GM18907 (cell line): ENCODE measurements at regions not wholly inside any gene's neighbourhood (a gene's known extent, or its start where the extent isn't known, plus 50 kb on each side); places are given as distances from the start of the nearest gene placed in this dataset.
"Not testable (repeated sequence)": the region's sequence is repeated elsewhere in the genome, so short reads cannot be mapped to it uniquely, and the experiment has no call there.

Experiments
- ATAC-seq: cut with Tn5 transposase; IDR thresholded peaks from one replicate; pipeline ENCODE4 v1.9.1; 2021; ENCODE audit warnings: mild to moderate bottlenecking, moderate library complexity; ENCODE audit not compliant: unreplicated experiment

DNA sequence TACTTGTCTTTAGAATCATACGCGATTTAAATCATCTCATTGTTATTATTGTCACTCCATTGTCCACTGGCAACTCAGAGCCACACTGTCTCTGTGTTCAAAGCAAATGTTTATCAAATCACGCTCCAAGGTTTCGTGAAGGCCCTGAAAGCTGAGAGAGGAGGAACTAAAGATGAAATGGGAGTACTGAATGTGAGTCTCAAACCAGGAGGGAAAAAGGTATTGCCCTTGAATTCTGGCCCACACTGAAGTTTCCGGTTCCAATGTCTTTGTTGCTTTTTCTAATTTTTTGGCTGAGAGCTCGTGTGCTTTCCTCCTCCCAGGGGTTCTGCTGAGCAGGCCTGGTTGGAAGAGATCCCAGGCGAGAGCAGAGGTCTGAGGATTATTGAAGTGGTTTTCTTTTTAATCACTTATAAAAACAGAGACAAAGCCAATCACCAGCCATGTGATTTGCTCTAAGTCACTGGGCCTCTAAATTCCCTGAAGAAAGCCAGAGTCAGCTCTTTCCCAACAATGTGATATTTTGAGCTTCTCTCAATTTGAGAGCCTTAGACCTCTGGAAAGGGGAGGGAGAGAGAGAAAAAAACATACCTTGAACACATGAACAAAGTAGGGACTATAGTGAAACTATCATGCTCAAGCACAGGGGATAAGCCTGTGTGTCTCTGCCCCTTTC, 420.8 kb upstream of the GRAMD2B start:
- no peak for ATAC-seq

GRCh38 chr5:126003309-126003708, 419.9 kb upstream of the GRAMD2B start:
- no peak for ATAC-seq

- no peak for ATAC-seq
Measured at GRCh38 chr5:126004636-126005035, 418.6 kb upstream of the GRAMD2B start.

GRCh38 chr5:126007841-126008240, 415.4 kb upstream of the GRAMD2B start:
- no peak for ATAC-seq

DNA sequence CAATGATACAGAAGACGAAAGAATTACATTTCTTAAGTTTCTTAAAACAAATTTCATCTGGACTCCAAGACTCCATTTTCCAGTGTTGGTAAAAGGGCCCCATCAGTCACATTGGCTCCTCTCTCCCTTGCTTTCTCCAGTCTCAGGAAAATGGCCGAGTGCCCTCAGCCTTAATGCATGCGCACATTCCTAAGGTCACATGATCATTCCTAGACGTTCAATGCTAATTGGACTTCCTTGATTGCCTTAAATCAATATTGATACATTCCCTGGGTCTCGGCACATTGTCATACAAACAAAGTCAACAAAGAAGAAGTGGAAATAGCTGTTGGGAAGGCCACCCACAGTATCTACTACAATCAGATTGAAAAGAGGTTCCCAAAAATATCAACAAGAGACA, 413.6 kb upstream of the GRAMD2B start:
- ATAC-seq = no peak

DNA sequence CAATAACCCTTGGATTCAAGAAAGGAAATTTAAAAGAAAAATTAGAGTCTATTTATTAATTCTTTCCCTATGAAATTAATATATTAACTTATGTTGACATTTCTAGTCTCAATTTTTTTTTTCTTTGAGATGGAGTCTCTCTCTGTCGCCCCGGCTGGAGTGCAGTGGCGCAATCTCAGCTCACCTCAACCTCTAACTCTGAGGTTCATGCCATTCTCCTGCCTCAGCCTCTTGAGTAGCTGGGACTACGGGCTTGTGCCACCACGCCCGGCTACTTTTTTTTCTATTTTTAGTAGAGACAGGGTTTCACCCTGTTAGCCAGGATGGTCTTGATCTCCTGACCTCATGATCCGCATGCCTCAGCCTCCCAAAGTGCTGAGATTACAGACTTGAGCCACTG, 411.7 kb upstream of the GRAMD2B start:
- not testable (repeated sequence) for ATAC-seq

DNA sequence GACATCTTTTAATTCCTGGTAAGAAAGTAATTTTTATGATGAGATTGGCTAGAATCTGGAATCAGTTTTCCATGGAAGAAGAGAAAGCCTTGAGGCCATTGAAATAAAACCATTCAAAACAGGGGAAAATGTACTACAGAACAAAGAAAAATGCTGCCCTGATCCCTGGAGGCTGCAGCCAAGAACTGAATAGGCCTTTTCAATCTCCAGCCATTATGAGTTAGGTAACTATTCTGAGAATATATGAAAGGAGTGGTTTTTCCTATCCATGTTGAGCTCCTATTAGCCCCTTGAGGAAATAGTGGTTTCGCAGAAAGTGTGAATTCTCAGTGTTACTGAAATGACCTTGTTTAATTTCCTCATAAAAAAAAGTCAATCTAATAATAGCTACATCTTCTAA, 408.5 kb upstream of the GRAMD2B start:
- no peak for ATAC-seq

GRCh38 chr5:126015235-126016181, 407.7 kb upstream of the GRAMD2B start:
- no peak for ATAC-seq

GRCh38 chr5:126016256-126016655, 407.0 kb upstream of the GRAMD2B start:
- no peak for ATAC-seq

DNA sequence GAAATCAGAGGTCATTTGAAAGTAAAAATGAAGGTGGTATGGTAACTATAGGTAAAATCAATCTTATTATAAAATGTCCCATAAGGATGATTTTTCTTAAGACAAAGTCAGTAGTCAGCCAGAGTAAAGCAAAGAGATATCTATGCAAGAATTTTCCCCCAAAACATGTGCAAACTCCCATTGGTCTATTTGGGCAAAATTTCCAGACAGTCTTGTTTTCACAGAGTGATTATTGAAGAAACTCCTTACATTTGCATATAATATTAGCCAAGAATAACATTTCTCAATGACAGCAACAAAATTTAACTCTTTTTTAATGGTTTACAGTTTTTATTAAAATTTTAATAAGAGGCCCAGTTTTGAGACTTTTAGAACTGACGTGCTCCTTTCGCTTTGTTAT, 406.1 kb upstream of the GRAMD2B start:
- no peak for ATAC-seq

- no peak for ATAC-seq
Measured at GRCh38 chr5:126020770-126021169, 402.4 kb upstream of the GRAMD2B start.

DNA sequence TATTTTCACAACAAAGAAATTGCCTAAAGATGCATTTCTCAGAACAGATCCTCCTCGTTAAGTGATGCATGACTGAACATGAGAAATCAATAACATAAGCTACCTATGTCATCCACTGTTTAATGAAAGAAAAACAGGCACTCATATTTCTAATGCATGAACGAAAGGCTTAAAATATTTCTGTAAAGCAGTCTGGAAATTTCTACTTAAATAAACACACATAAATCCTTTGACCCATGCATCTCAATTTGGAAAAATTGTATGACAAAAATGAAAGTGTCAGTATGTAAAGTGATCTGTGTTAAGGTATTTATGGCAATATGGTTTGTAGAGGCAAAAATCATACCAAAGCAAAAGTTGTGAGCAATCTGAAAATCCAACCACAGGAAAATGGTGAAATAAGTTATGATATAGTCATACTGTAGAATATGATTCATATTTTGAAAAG, 399.2 kb upstream of the GRAMD2B start:
- no peak for ATAC-seq

GRCh38 chr5:126027149-126027548, 396.1 kb upstream of the GRAMD2B start:
- no peak for ATAC-seq

GRCh38 chr5:126027652-126028051, 395.6 kb upstream of the GRAMD2B start:
- ATAC-seq = no peak

DNA sequence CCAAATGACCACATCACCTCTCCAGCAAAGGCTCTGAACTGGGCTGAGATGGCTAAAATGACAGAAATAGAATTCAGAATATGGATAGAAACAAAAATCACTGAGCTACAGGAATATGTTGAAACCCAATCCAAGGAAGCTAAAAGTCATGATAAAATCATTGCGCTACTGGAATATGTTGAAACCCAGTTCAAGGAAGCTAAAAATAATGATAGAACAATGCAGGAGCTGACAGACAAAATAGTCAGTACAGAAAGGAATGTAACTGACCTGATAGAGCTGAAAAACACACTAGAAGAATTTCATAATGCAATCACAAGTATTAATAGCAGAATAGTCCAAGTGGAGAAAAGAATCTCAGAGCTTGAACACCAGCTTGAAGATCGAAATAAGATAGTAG, 394.9 kb upstream of the GRAMD2B start:
- ATAC-seq = no peak

GRCh38 chr5:126029282-126029681, 393.9 kb upstream of the GRAMD2B start:
- not testable (repeated sequence) for ATAC-seq

GRCh38 chr5:126030698-126031097, 392.5 kb upstream of the GRAMD2B start:
- no peak for ATAC-seq

DNA sequence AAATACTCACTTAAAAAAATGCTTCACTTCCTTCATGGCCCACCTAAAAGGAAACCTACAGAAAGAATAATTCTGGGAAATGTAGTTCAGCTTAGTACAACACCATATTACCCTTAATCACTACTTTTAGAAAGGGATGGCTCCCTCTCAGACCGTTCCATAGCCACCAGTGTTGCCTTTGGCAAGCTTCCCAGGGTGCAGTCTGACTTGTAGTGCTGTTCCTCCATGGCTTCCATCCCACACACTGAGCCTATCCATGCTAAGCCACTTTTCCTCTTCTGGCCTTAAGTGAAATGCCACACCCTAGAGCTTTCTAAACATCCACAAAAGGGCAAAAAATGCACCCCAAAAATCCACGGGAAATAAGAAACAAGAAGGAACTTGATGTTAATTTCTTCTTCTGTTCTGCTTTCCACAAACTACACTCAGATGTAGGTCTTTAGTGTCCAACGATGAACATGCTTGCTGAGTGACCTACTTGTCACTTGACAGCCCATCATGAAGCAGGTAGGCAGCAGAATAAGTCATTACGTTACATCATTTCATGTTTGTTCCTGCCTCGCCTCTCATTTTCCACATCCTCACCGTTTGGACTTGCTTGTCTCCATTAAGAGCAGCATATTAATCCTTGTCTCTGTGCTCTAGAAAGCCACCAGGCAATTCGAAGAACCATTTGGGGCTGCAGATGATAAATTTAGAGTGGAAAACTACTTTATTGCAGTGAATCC, 391.1 kb upstream of the GRAMD2B start:
- no peak for ATAC-seq

DNA sequence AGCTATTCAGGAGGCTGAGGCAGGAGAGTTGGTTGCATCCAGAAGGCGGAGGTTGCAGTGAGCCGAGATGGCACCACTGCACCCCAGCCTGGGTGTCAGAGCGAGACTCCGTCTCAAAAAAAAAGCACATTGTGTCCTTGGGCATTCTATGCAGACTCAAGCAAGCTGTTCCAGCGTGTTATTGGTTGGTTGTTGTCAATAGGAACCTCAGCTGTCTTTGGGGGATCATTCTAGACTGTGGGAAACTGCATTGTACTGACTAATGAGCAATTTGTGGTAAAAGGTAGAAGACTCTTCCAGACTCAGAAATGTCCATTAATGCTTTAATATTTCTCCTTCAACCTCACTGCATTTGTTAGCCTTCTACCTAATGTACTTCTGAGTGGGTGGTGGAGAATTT, 379.5 kb upstream of the GRAMD2B start:
- no peak for ATAC-seq

GRCh38 chr5:126044111-126044668, 379.0 kb upstream of the GRAMD2B start:
- no peak for ATAC-seq

DNA sequence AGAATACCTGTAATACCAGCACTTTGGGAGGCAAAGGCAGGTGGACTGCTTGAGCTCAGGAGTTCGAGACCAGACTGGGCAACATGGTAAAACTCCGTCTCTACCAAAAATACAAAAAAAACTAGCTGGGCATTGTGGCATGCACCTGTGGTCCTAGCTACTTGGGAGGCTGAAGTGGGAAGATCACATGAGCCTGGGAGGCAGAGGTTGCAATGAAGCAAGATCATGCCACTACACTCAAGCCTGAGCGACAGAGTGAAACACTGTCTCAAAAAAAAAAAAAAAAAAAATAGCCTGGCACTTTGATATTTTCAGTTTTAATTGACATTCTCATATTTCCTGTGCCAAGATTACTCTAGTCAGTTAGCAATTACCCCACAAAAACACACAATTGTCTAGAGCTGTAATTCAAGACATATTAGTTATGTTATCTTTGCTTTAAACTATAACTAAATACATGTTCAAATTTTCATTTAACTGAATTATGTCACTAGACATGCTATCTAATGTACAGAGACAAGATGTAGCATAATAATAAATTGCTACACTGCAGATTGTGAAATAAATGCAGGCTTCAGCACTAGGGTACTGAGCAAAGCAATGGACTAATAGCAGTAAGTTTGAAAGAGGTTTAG, 378.2 kb upstream of the GRAMD2B start:
- ATAC-seq = no peak
